GM13976 (cell line): ENCODE measurements at regions not wholly inside any gene's neighbourhood (a gene's known extent, or its start where the extent isn't known, plus 50 kb on each side); places are given as distances from the start of the nearest gene placed in this dataset.

Source experiments
- DNase-seq: peaks from one replicate; pipeline ENCODE4 v3.0.0; 2012; ENCODE audit warnings: low spot score
- CTCF ChIP-seq: IDR thresholded peaks from 2 replicates; pipeline ENCODE4 v1.5.1; 2012; ENCODE audit warnings: borderline replicate concordance, mild to moderate bottlenecking; ENCODE audit not compliant: insufficient read depth; ENCODE audit errors: extremely low read depth, missing control alignments, control extremely low read depth
- in situ Hi-C: fragments of 300-500 bp; cut with MboI; formaldehyde crosslinking; loops from one replicate; pipeline ENCODE4 v1.12.0; 2022; ENCODE audit warnings: low sequenced_read_pairs, mixed read lengths, inconsistent platforms; ENCODE audit not compliant: unreplicated experiment

- in situ Hi-C loops, result no loop called here
- TF ChIP-seq CTCF, result no peak
- DNase-seq, result no peak
These were observed 65.5 kb upstream of the TRIM2 start for GRCh38 chr4:153138736-153139135.

GRCh38 chr4:153140294-153140693 is 63.9 kb upstream of the TRIM2 start:
- in situ Hi-C loops, result no loop called here
- no peak for DNase-seq
- TF ChIP-seq CTCF, result no peak

- in situ Hi-C loops, result no loop called here
- DNase-seq, result no peak
- no peak for TF ChIP-seq CTCF
These were observed 63.0 kb upstream of the TRIM2 start for GRCh38 chr4:153141238-153141637.

GRCh38 chr4:153142700-153143438 is 61.4 kb upstream of the TRIM2 start:
- DNase-seq, result peak; percentile 57
- in situ Hi-C loops, result no loop called here
- TF ChIP-seq CTCF, result peak; percentile 27

GRCh38 chr4:153143527-153144348 is 60.5 kb upstream of the TRIM2 start:
- TF ChIP-seq CTCF, result no peak
- in situ Hi-C loops, result no loop called here
- no peak for DNase-seq

GRCh38 chr4:153146031-153146430 is 58.2 kb upstream of the TRIM2 start:
- TF ChIP-seq CTCF, result no peak
- no peak for DNase-seq
- in situ Hi-C loops, result no loop called here

GRCh38 chr4:153146961-153147360 is 57.3 kb upstream of the TRIM2 start:
- in situ Hi-C loops, result no loop called here
- no peak for TF ChIP-seq CTCF
- DNase-seq, result no peak
